PC-9 (cell line): ENCODE measurements at regions not wholly inside any gene's neighbourhood (a gene's known extent, or its start where the extent isn't known, plus 50 kb on each side); places are given as distances from the start of the nearest gene placed in this dataset.

Source experiments
- BruUV-seq: library from RNA; stranded (reverse); fragments of 400-500 nt; replicated peaks from 2 replicates; lab custom pipeline; 2021; lab: Mats Ljungman, UMichigan
- CTCF ChIA-PET: fragments of 300-600 bp; sonication (Branson Sonifier 250); formaldehyde crosslinking; loops from one replicate; lab custom pipeline; 2022; ENCODE audit warnings: antibody characterized with exemption; lab: Charles Lee
- POLR2A ChIA-PET: fragments of 300-600 bp; sonication (Branson Sonifier 250); formaldehyde crosslinking; loops from one replicate; lab custom pipeline; 2022; ENCODE audit warnings: antibody characterized with exemption; ENCODE audit not compliant: unreplicated experiment; lab: Charles Lee
- DNase-seq, 2 experiments: peaks; one replicate each; pipeline versions ENCODE4 v3.0.0 to v3.0.0-alpha.2; 2015 to 2022; ENCODE audit warnings: mixed read lengths in 1 of 2
- H2AFZ ChIP-seq: fragments of 200-600 bp; sonication (generic); 2 replicates; pipeline ENCODE4 v1.8.1; 2017; ENCODE audit warnings: antibody characterized with exemption
- H3F3A ChIP-seq: fragments of 200-600 bp; sonication (generic); 2 replicates; pipeline ENCODE4 v1.8.1; 2017; ENCODE audit warnings: antibody characterized with exemption, mild to moderate bottlenecking, low read depth; ENCODE audit not compliant: insufficient read depth
- H3K27ac ChIP-seq: fragments of 200-600 bp; sonication (generic); 2 replicates; pipeline ENCODE4 v1.6.1; 2016; ENCODE audit warnings: mixed run types
- H3K27me3 ChIP-seq: fragments of 200-600 bp; sonication (generic); 2 replicates; pipeline ENCODE4 v1.6.1; 2016; ENCODE audit warnings: low read depth, mixed run types; ENCODE audit not compliant: insufficient read depth
- H3K36me3 ChIP-seq: fragments of 200-600 bp; sonication (generic); 2 replicates; pipeline ENCODE4 v1.6.1; 2016; ENCODE audit warnings: low read depth, mixed run types
- H3K4me1 ChIP-seq: fragments of 200-600 bp; sonication (generic); replicated peaks from 2 replicates; pipeline ENCODE4 v1.6.1; 2016; ENCODE audit warnings: mixed run types; ENCODE audit not compliant: insufficient read depth
- H3K4me2 ChIP-seq: fragments of 200-600 bp; sonication (generic); 2 replicates; pipeline ENCODE4 v1.6.1; 2017; ENCODE audit warnings: mixed run types
- H3K4me3 ChIP-seq: fragments of 200-600 bp; sonication (generic); 2 replicates; pipeline ENCODE4 v1.6.1; 2016; ENCODE audit warnings: mixed run types
- H3K79me2 ChIP-seq: fragments of 200-600 bp; sonication (generic); 2 replicates; pipeline ENCODE4 v1.6.1; 2017; ENCODE audit warnings: low read depth, mixed run types
- H3K9me2 ChIP-seq: fragments of 200-600 bp; sonication (generic); 2 replicates; pipeline ENCODE4 v1.8.1; 2017; ENCODE audit warnings: mild to moderate bottlenecking; ENCODE audit not compliant: insufficient read depth
- H3K9me3 ChIP-seq: fragments of 200-600 bp; sonication (generic); 2 replicates; pipeline ENCODE4 v1.8.1; 2016; ENCODE audit warnings: low read depth; ENCODE audit not compliant: insufficient read depth
- H4K20me1 ChIP-seq: fragments of 200-600 bp; sonication (generic); 2 replicates; pipeline ENCODE4 v1.8.1; 2017; ENCODE audit not compliant: insufficient read depth
- CTCF ChIP-seq: fragments of 200-600 bp; sonication (generic); conservative IDR thresholded peaks from 2 replicates; pipeline ENCODE4 v1.6.1; 2017; ENCODE audit warnings: mixed run types, antibody characterized with exemption, mild to moderate bottlenecking, moderate library complexity
- EZH2 ChIP-seq: fragments of 200-600 bp; sonication (generic); IDR thresholded peaks from 2 replicates; pipeline ENCODE4 v1.8.0; 2017; ENCODE audit warnings: antibody characterized with exemption, low read depth
- intact Hi-C: fragments of 100-400 bp; cut with micrococcal nuclease; formaldehyde crosslinking; loops from one replicate; pipeline ENCODE4 v1.10.0; 2022; ENCODE audit not compliant: unreplicated experiment

- Histone ChIP-seq H3K4me3 (peak overlapping the region; percentile 57), H3K79me2 (peaks cover 94% of the 10 kb centered on the region), H4K20me1 (peaks cover 4% of the 10 kb centered on the region; the same call in 1 of the 2 replicates), H3F3A (peaks cover 33% of the 10 kb centered on the region), H3K9me3 (no peaks in the 10 kb centered on the region), H3K4me2 (peak overlapping the region; percentile 73), H3K27me3 (no peaks in the 10 kb centered on the region), H2AFZ (no peak overlapping the region), H3K4me1 (peaks cover 26% of the 10 kb centered on the region), H3K36me3 (no peaks in the 10 kb centered on the region), H3K9me2 (no peaks in the 10 kb centered on the region), H3K27ac (peak overlapping the region; percentile 87)
- TF ChIP-seq EZH2, result no peak
- no peak for TF ChIP-seq CTCF
- ChIA-PET CTCF (no interaction called here), POLR2A (interaction anchor here (0.6 kb wide), 1 partner anchor 22 kb away, joined by 5 read pairs; no protein-coding TSS in a partner anchor)
- intact Hi-C loops, result loop anchor here (2.0 to 5.0 kb wide), 2 partner anchors 59 to 437 kb away; no protein-coding TSS in a partner anchor
- peak; percentile 54 to 73 for DNase-seq
- BruUV-seq, result TSS peak; percentile 57
These were observed 569.3 kb upstream of the DIPK2B start for GRCh38 chrX:45769761-45770582.

GRCh38 chrX:45768666-45769236, 568.1 kb upstream of the DIPK2B start:
- H3K9me2 ChIP-seq, result no peaks in the 10 kb centered on the region
- peaks cover 4% of the 10 kb centered on the region; the same call in 1 of the 2 replicates for H4K20me1 ChIP-seq
- peak overlapping the region; percentile 57 for H3K4me3 ChIP-seq
- peaks cover 91% of the 10 kb centered on the region for H3K79me2 ChIP-seq
- H3K4me1 ChIP-seq, result peaks cover 21% of the 10 kb centered on the region
- ChIA-PET POLR2A (interaction anchor here (0.6 kb wide), 1 partner anchor 80 kb away, joined by 3 read pairs; no protein-coding TSS in a partner anchor), CTCF (no interaction called here)
- no peak overlapping the region for H2AFZ ChIP-seq
- H3K27me3 ChIP-seq, result no peaks in the 10 kb centered on the region
- peak overlapping the region; percentile 73 for H3K4me2 ChIP-seq
- no peak for DNase-seq
- peak overlapping the region; percentile 87 for H3K27ac ChIP-seq
- peaks cover 30% of the 10 kb centered on the region for H3F3A ChIP-seq
- BruUV-seq, result no TSS peak
- TF ChIP-seq CTCF (no peak), EZH2 (no peak)
- H3K9me3 ChIP-seq, result no peaks in the 10 kb centered on the region
- H3K36me3 ChIP-seq, result no peaks in the 10 kb centered on the region
- intact Hi-C loops, result loop anchor here (5.0 kb wide), 1 partner anchor 439 kb away; no protein-coding TSS in a partner anchor

GRCh38 chrX:45766981-45767501, 566.4 kb upstream of the DIPK2B start:
- ChIA-PET CTCF (no interaction called here), POLR2A (interaction anchor here (0.5 kb wide), 1 partner anchor 41 kb away, joined by 3 read pairs; no protein-coding TSS in a partner anchor)
- no peaks in the 10 kb centered on the region for H3K36me3 ChIP-seq
- no peaks in the 10 kb centered on the region for H3K9me2 ChIP-seq
- no peaks in the 10 kb centered on the region for H3K9me3 ChIP-seq
- H2AFZ ChIP-seq, result no peak overlapping the region
- H3K4me2 ChIP-seq, result peak overlapping the region; percentile 73
- no peak for DNase-seq
- H4K20me1 ChIP-seq, result no peaks in the 10 kb centered on the region
- H3F3A ChIP-seq, result peaks cover 25% of the 10 kb centered on the region
- H3K4me3 ChIP-seq, result peak overlapping the region; percentile 57; the same call in 1 of the 2 replicates
- TF ChIP-seq EZH2 (no peak), CTCF (no peak)
- H3K4me1 ChIP-seq, result peaks cover 6% of the 10 kb centered on the region
- H3K27ac ChIP-seq, result peak overlapping the region; percentile 53
- BruUV-seq, result no TSS peak
- H3K79me2 ChIP-seq, result peaks cover 91% of the 10 kb centered on the region
- H3K27me3 ChIP-seq, result no peaks in the 10 kb centered on the region
- intact Hi-C loops, result loop anchor here (5.0 kb wide), 1 partner anchor 440 kb away; no protein-coding TSS in a partner anchor
